ENCODE measurements at regions not wholly inside any gene's neighbourhood (a gene's known extent, or its start where the extent isn't known, plus 50 kb on each side); places are given as distances from the start of the nearest gene placed in this dataset.

- TF ChIP-seq CTCF (IDR thresholded peaks at IDR 0.05; ENCODE audit: borderline replicate concordance, insufficient read depth, low read depth, low read length) = no peak
- H3K4me3 ChIP-seq (ENCODE audit: low read depth, low read length) = no peak overlapping the region
These were observed 1075.8 kb upstream of the TMEM132C start for GRCh38 chr12:127191129-127191528.

GRCh38 chr12:127192391-127192790 lies 1074.6 kb upstream of the TMEM132C start:
- TF ChIP-seq CTCF (IDR thresholded peaks at IDR 0.05; ENCODE audit: borderline replicate concordance, insufficient read depth, low read depth, low read length) = no peak

GRCh38 chr12:127193341-127193740 lies 1073.6 kb upstream of the TMEM132C start:
- no peak overlapping the region for H3K4me3 ChIP-seq (ENCODE audit: low read depth, low read length)
- no peak for TF ChIP-seq CTCF (IDR thresholded peaks at IDR 0.05; ENCODE audit: borderline replicate concordance, insufficient read depth, low read depth, low read length)

More at GRCh38 chr12:127192391-127192790, 1074.6 kb upstream of the TMEM132C start:
- no peak overlapping the region for H3K4me3 ChIP-seq (ENCODE audit: low read depth, low read length)

GRCh38 chr12:127194176-127194575 lies 1072.8 kb upstream of the TMEM132C start:
- no peak overlapping the region for H3K4me3 ChIP-seq (ENCODE audit: low read depth, low read length)
- no peak for TF ChIP-seq CTCF (IDR thresholded peaks at IDR 0.05; ENCODE audit: borderline replicate concordance, insufficient read depth, low read depth, low read length)

GRCh38 chr12:127205781-127206555 lies 1061.0 kb upstream of the TMEM132C start:
- no peak for TF ChIP-seq CTCF (IDR thresholded peaks at IDR 0.05; ENCODE audit: borderline replicate concordance, insufficient read depth, low read depth, low read length)
- no peak overlapping the region for H3K4me3 ChIP-seq (ENCODE audit: low read depth, low read length)

- TF ChIP-seq CTCF (IDR thresholded peaks at IDR 0.05; ENCODE audit: borderline replicate concordance, insufficient read depth, low read depth, low read length) = no peak
- no peak overlapping the region for H3K4me3 ChIP-seq (ENCODE audit: low read depth, low read length)
These were observed 1057.7 kb upstream of the TMEM132C start for GRCh38 chr12:127209318-127209717.

GRCh38 chr12:127214186-127214585 lies 1052.8 kb upstream of the TMEM132C start:
- H3K4me3 ChIP-seq (ENCODE audit: low read depth, low read length) = no peak overlapping the region
- no peak for TF ChIP-seq CTCF (IDR thresholded peaks at IDR 0.05; ENCODE audit: borderline replicate concordance, insufficient read depth, low read depth, low read length)

Measured in GM12875 (cell line).